ENCODE measurements at regions not wholly inside any gene's neighbourhood (a gene's known extent, or its start where the extent isn't known, plus 50 kb on each side); places are given as distances from the start of the nearest gene placed in this dataset.

DNA sequence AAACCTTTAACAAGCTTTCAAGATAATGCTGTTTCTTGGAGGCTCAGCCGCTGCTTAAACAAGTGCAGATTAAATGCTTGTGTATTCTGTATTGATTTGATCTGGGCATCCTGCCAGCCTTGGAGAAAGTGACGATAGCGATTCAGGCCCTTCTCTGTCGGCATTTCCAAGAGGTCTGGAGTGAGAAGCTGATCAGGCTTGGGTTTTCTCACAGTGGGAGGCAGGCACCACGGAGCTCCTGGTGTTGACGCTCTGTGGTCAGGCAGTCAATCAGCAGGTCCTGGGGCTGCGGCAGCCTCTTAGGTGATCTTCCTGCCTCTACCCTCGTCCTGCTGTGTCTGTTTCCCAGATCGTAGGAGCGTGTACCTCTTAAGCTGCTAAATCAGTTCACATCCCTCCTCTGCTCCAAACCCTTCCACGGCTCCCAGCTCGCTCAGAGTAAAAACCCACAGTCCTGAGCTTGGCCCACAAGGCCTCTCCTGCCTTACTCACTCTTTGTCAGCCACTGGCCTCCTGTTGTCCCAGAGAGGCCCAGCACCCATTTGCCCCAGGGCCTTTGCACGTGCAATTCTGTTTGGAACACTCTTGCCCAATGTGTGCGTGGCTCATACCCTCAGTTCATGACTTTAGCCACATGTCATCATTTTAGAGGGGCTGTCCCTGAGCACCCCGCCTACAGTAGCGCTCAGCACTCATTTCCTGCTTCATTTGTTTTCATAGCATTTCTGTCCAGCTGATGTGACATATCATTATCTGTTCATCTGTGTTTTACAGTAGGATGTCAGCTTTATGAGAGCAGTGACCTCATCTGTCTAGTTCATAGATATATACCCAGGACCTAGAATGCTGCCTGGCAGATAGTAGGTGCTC, 155.4 kb downstream of the AACS start:
- TF ChIP-seq, protein P1, sequence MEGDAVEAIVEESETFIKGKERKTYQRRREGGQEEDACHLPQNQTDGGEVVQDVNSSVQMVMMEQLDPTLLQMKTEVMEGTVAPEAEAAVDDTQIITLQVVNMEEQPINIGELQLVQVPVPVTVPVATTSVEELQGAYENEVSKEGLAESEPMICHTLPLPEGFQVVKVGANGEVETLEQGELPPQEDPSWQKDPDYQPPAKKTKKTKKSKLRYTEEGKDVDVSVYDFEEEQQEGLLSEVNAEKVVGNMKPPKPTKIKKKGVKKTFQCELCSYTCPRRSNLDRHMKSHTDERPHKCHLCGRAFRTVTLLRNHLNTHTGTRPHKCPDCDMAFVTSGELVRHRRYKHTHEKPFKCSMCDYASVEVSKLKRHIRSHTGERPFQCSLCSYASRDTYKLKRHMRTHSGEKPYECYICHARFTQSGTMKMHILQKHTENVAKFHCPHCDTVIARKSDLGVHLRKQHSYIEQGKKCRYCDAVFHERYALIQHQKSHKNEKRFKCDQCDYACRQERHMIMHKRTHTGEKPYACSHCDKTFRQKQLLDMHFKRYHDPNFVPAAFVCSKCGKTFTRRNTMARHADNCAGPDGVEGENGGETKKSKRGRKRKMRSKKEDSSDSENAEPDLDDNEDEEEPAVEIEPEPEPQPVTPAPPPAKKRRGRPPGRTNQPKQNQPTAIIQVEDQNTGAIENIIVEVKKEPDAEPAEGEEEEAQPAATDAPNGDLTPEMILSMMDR (IDR thresholded peaks at IDR 0.05): no peak
- TF ChIP-seq, protein P2, sequence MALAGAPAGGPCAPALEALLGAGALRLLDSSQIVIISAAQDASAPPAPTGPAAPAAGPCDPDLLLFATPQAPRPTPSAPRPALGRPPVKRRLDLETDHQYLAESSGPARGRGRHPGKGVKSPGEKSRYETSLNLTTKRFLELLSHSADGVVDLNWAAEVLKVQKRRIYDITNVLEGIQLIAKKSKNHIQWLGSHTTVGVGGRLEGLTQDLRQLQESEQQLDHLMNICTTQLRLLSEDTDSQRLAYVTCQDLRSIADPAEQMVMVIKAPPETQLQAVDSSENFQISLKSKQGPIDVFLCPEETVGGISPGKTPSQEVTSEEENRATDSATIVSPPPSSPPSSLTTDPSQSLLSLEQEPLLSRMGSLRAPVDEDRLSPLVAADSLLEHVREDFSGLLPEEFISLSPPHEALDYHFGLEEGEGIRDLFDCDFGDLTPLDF (CRISPR knock-in tag; IDR thresholded peaks at IDR 0.05): no peak
- TF ChIP-seq HMGA2 (CRISPR knock-in tag; IDR thresholded peaks at IDR 0.05) (no peak), CREB1 (CRISPR knock-in tag; IDR thresholded peaks at IDR 0.05) (no peak), SP1 (CRISPR knock-in tag; conservative IDR thresholded peaks at IDR 0.05) (no peak), ZNF232 (CRISPR knock-in tag; IDR thresholded peaks at IDR 0.05) (no peak), FOXK1 (CRISPR knock-in tag; IDR thresholded peaks at IDR 0.05) (no peak), ETV6 (CRISPR knock-in tag; IDR thresholded peaks at IDR 0.05) (no peak)
- TF ChIP-seq, protein P3, sequence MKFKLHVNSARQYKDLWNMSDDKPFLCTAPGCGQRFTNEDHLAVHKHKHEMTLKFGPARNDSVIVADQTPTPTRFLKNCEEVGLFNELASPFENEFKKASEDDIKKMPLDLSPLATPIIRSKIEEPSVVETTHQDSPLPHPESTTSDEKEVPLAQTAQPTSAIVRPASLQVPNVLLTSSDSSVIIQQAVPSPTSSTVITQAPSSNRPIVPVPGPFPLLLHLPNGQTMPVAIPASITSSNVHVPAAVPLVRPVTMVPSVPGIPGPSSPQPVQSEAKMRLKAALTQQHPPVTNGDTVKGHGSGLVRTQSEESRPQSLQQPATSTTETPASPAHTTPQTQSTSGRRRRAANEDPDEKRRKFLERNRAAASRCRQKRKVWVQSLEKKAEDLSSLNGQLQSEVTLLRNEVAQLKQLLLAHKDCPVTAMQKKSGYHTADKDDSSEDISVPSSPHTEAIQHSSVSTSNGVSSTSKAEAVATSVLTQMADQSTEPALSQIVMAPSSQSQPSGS (CRISPR knock-in tag; IDR thresholded peaks at IDR 0.05; ENCODE audit: borderline replicate concordance, low read depth): no peak
- TF ChIP-seq, protein P4, sequence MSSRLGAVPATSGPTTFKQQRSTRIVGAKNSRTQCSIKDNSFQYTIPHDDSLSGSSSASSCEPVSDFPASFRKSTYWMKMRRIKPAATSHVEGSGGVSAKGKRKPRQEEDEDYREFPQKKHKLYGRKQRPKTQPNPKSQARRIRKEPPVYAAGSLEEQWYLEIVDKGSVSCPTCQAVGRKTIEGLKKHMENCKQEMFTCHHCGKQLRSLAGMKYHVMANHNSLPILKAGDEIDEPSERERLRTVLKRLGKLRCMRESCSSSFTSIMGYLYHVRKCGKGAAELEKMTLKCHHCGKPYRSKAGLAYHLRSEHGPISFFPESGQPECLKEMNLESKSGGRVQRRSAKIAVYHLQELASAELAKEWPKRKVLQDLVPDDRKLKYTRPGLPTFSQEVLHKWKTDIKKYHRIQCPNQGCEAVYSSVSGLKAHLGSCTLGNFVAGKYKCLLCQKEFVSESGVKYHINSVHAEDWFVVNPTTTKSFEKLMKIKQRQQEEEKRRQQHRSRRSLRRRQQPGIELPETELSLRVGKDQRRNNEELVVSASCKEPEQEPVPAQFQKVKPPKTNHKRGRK (CRISPR knock-in tag; IDR thresholded peaks at IDR 0.05; ENCODE audit: borderline replicate concordance): no peak
- TF ChIP-seq, protein P5, sequence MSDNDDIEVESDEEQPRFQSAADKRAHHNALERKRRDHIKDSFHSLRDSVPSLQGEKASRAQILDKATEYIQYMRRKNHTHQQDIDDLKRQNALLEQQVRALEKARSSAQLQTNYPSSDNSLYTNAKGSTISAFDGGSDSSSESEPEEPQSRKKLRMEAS (CRISPR knock-in tag; IDR thresholded peaks at IDR 0.05): no peak
- TF ChIP-seq, protein P6, sequence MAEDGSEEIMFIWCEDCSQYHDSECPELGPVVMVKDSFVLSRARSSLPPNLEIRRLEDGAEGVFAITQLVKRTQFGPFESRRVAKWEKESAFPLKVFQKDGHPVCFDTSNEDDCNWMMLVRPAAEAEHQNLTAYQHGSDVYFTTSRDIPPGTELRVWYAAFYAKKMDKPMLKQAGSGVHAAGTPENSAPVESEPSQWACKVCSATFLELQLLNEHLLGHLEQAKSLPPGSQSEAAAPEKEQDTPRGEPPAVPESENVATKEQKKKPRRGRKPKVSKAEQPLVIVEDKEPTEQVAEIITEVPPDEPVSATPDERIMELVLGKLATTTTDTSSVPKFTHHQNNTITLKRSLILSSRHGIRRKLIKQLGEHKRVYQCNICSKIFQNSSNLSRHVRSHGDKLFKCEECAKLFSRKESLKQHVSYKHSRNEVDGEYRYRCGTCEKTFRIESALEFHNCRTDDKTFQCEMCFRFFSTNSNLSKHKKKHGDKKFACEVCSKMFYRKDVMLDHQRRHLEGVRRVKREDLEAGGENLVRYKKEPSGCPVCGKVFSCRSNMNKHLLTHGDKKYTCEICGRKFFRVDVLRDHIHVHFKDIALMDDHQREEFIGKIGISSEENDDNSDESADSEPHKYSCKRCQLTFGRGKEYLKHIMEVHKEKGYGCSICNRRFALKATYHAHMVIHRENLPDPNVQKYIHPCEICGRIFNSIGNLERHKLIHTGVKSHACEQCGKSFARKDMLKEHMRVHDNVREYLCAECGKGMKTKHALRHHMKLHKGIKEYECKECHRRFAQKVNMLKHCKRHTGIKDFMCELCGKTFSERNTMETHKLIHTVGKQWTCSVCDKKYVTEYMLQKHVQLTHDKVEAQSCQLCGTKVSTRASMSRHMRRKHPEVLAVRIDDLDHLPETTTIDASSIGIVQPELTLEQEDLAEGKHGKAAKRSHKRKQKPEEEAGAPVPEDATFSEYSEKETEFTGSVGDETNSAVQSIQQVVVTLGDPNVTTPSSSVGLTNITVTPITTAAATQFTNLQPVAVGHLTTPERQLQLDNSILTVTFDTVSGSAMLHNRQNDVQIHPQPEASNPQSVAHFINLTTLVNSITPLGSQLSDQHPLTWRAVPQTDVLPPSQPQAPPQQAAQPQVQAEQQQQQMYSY (CRISPR knock-in tag; IDR thresholded peaks at IDR 0.05): no peak
- TF ChIP-seq, protein P7, sequence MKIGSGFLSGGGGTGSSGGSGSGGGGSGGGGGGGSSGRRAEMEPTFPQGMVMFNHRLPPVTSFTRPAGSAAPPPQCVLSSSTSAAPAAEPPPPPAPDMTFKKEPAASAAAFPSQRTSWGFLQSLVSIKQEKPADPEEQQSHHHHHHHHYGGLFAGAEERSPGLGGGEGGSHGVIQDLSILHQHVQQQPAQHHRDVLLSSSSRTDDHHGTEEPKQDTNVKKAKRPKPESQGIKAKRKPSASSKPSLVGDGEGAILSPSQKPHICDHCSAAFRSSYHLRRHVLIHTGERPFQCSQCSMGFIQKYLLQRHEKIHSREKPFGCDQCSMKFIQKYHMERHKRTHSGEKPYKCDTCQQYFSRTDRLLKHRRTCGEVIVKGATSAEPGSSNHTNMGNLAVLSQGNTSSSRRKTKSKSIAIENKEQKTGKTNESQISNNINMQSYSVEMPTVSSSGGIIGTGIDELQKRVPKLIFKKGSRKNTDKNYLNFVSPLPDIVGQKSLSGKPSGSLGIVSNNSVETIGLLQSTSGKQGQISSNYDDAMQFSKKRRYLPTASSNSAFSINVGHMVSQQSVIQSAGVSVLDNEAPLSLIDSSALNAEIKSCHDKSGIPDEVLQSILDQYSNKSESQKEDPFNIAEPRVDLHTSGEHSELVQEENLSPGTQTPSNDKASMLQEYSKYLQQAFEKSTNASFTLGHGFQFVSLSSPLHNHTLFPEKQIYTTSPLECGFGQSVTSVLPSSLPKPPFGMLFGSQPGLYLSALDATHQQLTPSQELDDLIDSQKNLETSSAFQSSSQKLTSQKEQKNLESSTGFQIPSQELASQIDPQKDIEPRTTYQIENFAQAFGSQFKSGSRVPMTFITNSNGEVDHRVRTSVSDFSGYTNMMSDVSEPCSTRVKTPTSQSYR (CRISPR knock-in tag; IDR thresholded peaks at IDR 0.05): no peak
